ENCODE measurements at regions not wholly inside any gene's neighbourhood (a gene's known extent, or its start where the extent isn't known, plus 50 kb on each side); places are given as distances from the start of the nearest gene placed in this dataset.

GRCh38 chr4:120472447-120473131, 405.9 kb upstream of the MAD2L1 start:
- Histone ChIP-seq H3K4me2 (ENCODE audit: low read depth, low read length) (no peak overlapping the region), H4K8ac (ENCODE audit: low read depth in 2 of 2, low read length in 2 of 2) (no peak overlapping the region), H3K4ac (ENCODE audit: low read depth, low read length) (no peak overlapping the region), H3K4me1 (ENCODE audit: control insufficient read depth, insufficient read depth, low read length) (no peaks in the 10 kb centered on the region), H3K14ac (replicated peaks; ENCODE audit: low read depth, low read length) (no peak overlapping the region), H4K91ac (ENCODE audit: insufficient read depth, low read depth, low read length) (no peak overlapping the region), H3K27ac (ENCODE audit: insufficient read depth, low read length) (no peak overlapping the region), H3K36me3 (ENCODE audit: control insufficient read depth, insufficient read depth, low read length) (no peaks in the 10 kb centered on the region), H2BK120ac (ENCODE audit: low read depth, low read length) (no peak overlapping the region), H2BK20ac (ENCODE audit: low read depth, low read length) (no peak overlapping the region), H3K79me1 (ENCODE audit: low read depth in 1 of 2, low read length in 2 of 2) (no peaks in the 10 kb centered on the region), H3K56ac (ENCODE audit: extremely low read depth, insufficient read depth, low read length) (no peak overlapping the region), H2AK9ac (replicated peaks; ENCODE audit: low read depth, low read length, poor library complexity) (no peak overlapping the region), H2AK5ac (ENCODE audit: low read depth, low read length) (no peak overlapping the region), H3K18ac (ENCODE audit: low read depth, low read length) (no peak overlapping the region), H2BK15ac (ENCODE audit: low read depth, low read length) (no peak overlapping the region), H3K27me3 (ENCODE audit: control insufficient read depth, insufficient read depth, low read length) (no peaks in the 10 kb centered on the region), H3K9ac (ENCODE audit: low read depth, low read length) (no peak overlapping the region), H3K4me3 (ENCODE audit: insufficient read depth, low read depth, low read length) (no peak overlapping the region), H4K20me1 (ENCODE audit: insufficient read depth, low read length) (no peaks in the 10 kb centered on the region), H4K5ac (ENCODE audit: low read depth, low read length) (no peak overlapping the region), H3K23ac (ENCODE audit: low read depth, low read length) (no peak overlapping the region), H3K9me3 (ENCODE audit: control insufficient read depth, insufficient read depth, low read length) (no peaks in the 10 kb centered on the region), H3K9me1 (ENCODE audit: insufficient read depth, low read length) (no peaks in the 10 kb centered on the region), H2BK5ac (ENCODE audit: low read depth, low read length, poor library complexity, severe bottlenecking) (no peak overlapping the region), H2AFZ (replicated peaks; ENCODE audit: low read length, poor library complexity) (no peak overlapping the region)
- no peak for ATAC-seq (ENCODE audit: low read depth)
- ChIA-PET POLR2A (ENCODE audit: unreplicated experiment) (no interaction called here), CTCF (no interaction called here)
- DNase-seq, result no peak
- no TSS peak for BruUV-seq (replicated peaks)
- intact Hi-C loops (cut with micrococcal nuclease), result no loop called here
- in situ Hi-C loops (cut with MboI; ENCODE audit: low sequenced_read_pairs), result no loop called here
- dilution Hi-C loops (cut with HindIII; ENCODE audit: low sequenced_read_pairs, unreplicated experiment), result no loop called here
- WGBS, 2 experiments (ENCODE audit: extremely low coverage in 2 of 2, insufficient read length in 1 of 2), result no CpG with 5 or more reads among the region's 1 CpG
- no peak for TF ChIP-seq BHLHE40 (IDR thresholded peaks at IDR 0.05; ENCODE audit: low read depth, low read length)
- no peak for TF ChIP-seq FOS (IDR thresholded peaks at IDR 0.05; ENCODE audit: low read depth, low read length)
- TF ChIP-seq CEBPB (IDR thresholded peaks at IDR 0.05; ENCODE audit: low read depth, low read length), result no peak
- TF ChIP-seq RAD21 (IDR thresholded peaks at IDR 0.05; ENCODE audit: low read length), result no peak
- TF ChIP-seq CHD1 (IDR thresholded peaks at IDR 0.05; ENCODE audit: low read depth, low read length), result no peak
- no peak for TF ChIP-seq MAFK (IDR thresholded peaks at IDR 0.05; ENCODE audit: low read depth, low read length)
- TF ChIP-seq RFX5 (IDR thresholded peaks at IDR 0.05; ENCODE audit: low read depth, low read length), result no peak
- no peak for TF ChIP-seq RCOR1 (IDR thresholded peaks at IDR 0.05; ENCODE audit: insufficient replicate concordance, low read length)
- TF ChIP-seq POLR2A (IDR thresholded peaks at IDR 0.05; ENCODE audit: low read depth, low read length), result no peak
- no peak for TF ChIP-seq NFE2L2 (IDR thresholded peaks at IDR 0.05; ENCODE audit: low read depth, low read length)
- TF ChIP-seq ELK1 (IDR thresholded peaks at IDR 0.05; ENCODE audit: borderline replicate concordance, low read depth, low read length), result no peak
- TF ChIP-seq USF2 (IDR thresholded peaks at IDR 0.05; ENCODE audit: low read depth, low read length), result no peak

All from IMR-90 (cell line).